GM18519 (cell line): ENCODE measurements at regions not wholly inside any gene's neighbourhood (a gene's known extent, or its start where the extent isn't known, plus 50 kb on each side); places are given as distances from the start of the nearest gene placed in this dataset.

ENCODE experiments used
- ATAC-seq: cut with Tn5 transposase; IDR thresholded peaks from one replicate; pipeline ENCODE4 v1.9.1; 2021; ENCODE audit warnings: mild to moderate bottlenecking, moderate library complexity; ENCODE audit not compliant: unreplicated experiment, low FRiP score

DNA sequence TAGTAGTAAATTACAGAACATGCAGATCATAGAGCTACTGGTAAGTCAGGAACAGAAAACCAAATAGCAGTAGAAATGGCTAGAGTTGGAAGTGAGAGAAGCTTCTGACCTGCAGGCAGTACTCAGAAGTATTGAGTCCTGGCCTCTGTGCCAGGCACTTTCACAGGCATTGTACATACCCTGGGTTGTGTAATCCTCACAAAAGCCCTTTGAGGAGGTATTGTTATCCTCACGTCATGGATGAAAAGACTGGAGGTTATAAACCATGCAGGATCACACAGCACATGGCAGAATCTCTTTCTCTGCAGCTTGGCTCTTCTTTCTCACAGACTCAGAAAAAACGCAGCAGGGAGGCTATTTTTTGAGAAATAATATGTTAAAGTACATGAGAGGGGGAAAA, 789.3 kb upstream of the FAM98A start:
- no peak for ATAC-seq

DNA sequence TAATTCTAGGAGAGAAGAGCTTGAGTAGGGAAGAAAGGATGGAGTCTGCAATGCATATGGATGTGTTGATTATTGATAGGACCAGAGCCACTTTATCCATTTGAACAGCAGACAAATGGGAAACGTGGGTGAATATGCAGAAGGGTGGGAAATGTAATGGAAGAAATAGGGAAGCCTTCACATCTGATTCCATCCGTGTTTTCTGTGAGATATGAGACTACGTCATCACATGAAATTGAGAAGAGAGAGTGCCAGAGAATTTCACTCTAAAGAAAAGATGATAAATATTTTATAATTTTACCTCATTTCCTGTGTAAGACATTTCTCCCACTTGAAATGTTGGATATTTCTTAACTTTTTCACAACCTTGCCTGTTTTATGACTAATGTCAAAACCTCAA, 788.4 kb upstream of the FAM98A start:
- no peak for ATAC-seq

DNA sequence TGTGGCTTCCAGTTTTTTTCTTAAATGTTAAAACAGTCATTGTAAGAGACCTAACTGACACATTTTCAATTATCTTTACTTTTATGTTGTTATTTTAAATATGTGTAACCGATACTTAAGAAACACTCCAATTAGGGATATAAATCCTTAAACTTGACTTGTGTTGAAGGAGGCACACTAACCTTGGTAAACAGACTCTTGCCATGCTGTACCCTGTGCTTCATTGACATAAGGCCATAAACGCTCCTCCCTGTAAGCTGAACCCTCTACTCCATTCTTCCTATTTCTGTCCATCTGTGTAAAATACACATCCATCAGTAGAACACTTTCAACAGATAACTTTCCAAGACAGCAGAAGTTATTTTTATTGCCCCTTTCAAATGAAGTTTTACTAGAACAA, 780.5 kb upstream of the FAM98A start:
- ATAC-seq: no peak

DNA sequence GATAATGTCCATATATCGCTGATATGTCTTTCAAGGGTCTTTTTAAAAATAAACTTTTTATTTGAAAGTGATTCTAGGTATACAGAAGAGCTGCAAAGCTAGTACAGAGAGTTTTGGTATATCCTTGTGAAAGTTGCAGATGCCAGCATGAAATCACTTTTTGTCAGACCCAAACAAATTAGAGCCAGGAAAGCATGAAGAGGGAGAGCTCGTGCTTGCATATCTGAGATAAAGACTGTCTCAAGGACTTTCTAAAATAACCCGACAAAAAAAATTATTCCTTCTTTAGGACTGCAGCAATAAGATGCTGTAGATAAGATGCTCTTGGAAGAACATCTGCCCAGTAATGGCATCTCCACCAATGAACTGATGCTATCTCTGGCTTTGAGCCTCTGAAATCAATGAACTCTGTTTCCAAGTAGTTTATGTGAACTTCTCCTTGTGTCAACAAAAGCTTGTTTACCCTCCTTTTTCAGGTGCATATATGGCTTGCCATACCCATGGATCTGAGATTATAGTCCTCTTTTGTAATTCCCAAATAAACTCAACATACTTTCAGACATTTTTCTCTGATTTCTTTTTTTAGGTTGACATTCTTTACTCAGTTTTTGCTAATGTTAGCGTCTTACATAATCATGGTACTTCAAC, 774.6 kb upstream of the FAM98A start:
- ATAC-seq: no peak

DNA sequence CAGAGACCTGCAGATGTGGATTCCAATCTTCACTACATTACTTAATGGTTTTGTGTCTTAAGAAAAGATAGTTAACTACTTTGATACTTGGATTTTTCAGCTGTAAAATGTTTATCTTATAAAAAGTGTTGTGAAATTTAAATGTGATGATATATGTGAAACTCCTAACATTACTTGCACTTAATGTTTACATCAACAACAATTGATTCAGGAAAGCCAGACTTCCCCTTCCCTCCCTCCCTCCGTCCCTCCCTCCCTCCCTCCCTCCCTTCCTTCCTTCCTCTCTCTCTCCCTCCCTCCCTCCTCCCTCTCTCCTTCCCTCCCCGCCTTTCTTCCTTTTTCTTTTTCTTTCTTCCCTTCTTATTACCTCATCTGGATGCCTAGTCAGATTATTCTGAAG, 773.9 kb upstream of the FAM98A start:
- no peak for ATAC-seq

DNA sequence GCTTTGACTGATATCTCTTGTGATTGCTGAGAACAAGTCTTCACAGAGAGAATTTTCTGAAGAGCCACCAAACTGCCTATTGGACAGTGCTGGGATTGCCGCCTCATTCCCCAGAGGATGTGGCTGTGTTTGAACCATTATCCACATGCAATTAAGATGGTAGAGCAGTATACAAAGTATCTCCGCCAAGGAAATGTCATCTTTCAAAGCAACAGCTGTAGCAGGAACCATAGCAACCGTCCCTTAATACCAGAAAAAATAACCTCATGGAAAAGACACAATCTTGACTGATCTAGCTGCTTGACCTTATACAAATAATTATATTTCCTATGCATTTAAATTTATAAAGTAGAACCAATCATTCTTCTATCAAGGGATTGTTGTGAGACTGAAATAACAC, 772.6 kb upstream of the FAM98A start:
- no peak for ATAC-seq

DNA sequence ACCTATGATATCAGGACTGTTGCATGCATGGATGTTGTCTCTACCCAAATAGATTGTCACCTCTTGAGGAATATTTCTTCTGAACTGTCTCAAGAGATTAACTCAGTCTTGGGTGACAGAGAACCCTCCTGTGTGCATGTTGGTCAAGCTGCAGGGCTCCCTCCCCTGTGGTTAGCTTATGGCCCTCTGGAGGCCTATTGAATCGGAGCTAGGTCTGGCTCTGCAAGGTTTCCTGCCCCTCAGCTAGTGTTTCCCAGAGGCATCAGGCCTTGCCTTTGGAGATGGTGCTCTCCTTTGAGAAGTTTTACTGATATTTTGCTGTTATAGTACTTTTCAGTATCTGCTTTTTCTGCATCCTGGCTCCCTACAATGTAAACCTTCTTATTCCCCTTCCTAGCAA, 769.2 kb upstream of the FAM98A start:
- ATAC-seq: no peak

DNA sequence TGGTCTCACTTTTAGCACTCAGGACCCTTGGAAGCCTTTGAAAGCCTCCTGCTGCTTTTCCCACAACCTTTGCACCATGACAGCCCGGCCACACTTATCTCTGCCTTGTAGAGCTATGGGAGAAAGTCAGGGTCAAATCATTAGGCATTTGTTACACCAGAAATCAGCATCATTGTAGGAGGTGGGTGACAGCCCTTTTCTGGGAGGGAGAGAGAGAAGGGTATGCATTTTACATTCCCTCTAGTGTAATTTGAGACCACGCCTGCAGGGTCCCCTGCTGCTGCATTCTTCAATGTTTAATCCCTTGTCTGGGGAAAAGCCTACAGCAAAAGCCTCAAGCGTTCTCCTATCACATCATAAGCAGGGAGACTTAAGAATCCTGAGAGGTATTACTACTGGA, 766.8 kb upstream of the FAM98A start:
- no peak for ATAC-seq

DNA sequence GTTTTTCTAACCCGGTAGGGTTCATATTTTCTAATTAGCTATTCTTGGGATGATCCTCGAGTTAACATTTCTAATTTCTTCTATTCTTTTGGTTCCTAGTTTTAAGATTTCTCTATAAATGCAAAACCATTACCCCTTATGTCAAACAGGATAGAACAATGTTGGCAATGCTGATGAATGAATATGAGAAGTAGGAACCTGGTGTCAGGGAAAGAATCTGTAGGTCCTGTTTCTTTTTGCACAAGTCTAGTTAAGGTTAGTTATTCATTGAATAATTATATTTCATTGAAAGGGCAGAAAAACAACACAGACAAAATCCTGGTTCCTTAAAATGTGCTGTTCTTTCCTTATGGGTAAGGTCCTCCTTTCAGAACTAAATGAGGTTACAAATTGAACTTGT, 766.4 kb upstream of the FAM98A start:
- ATAC-seq: no peak

DNA sequence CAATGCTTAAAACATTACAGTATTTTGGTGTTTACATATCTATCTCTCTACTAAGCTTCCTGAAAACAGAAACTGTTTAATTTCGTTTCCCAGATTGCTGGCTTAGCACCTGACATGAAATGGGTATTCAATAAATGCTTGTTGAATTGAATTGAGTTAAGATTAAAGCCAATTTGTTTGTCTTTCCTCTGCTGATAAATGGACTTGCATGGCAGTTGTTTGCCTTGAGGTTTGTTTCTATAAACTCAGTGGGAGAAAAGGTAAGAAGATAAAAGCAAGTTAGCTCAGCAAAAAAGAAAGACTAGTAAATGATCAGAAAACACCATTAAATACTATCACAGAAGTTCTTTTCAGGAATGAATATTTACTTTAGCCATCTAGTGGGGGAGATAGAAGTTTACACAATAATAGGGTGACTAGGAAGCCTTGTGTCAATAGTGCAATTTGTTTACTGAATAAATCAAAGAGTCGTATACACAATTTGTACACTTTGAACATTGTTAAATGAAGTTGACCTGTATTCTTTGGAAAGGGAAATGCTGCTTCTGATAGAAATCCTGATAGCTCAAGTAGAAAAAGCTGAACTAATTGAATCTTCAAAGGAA, 754.5 kb upstream of the FAM98A start:
- no peak for ATAC-seq

DNA sequence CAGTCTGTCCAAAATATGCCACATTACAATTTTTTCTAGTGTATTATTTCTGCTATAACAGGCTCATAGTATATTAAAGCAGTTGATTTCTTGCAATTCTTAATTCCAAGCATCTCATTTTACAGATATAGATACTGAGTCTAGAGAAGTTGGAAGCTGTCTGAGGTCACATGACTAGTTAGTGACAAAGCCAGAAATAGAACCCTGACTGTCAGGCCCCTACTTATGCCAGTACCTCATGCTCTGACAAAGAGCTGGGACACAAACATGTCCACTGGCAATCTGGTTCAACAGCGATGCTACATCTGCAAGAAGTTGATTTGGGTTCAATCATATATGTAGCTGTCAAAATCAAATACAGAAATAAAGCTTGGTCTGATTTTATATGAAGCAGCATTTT, 750.4 kb upstream of the FAM98A start:
- no peak for ATAC-seq

DNA sequence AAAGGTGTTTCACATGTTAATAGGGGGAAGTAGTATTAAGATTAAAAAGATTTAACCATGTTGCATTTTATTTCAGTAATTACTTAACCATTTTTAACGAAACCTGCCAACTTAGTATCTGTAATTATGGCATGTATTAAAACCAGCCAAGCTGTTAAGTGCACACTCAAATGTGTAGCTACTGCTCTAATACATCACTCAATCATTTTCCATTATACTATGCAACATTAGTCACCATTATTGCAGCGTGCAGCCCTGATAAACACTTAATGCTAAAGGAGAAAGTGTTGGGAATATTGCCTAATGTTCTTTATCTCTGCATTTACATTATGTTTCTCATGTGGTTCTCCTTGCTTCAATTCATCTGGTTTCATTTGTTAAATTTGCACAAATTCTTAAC, 745.9 kb upstream of the FAM98A start:
- ATAC-seq: no peak

DNA sequence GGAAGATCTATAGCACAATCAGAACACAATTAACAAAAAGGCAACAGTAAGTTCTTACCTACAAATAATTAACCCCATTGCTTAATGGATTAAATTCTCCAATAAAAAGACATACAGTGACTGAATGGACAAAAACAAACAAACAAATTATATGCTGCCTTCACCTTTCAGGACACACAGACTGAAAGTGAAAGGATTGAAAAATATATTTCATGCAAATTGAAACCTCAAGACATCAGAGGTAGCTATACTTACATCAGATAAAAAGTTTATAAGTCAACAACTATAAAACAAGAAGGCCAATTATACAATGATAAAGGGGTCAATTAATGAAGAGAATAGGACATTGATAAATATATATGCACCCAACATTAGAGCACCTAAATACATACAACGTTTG, 741.2 kb upstream of the FAM98A start:
- ATAC-seq: no peak

DNA sequence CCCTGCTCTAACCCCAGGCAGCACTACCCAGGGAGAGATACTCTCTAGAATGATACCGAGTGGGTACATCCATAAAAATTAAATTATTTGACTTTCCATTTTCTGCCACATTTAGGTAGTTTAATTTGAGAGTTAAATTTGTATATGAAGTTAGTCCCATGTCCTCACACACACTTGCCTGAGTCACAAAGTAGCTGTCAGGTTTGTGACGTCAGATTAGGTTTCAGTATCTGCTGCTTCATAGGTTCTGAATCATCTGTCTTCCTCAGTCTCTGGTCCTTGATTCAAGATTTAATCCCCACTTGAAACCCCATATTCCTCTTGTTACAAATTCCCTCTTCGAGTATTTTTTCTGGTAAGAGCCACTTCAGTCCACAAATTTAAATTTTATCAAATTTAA, 738.6 kb upstream of the FAM98A start:
- no peak for ATAC-seq

DNA sequence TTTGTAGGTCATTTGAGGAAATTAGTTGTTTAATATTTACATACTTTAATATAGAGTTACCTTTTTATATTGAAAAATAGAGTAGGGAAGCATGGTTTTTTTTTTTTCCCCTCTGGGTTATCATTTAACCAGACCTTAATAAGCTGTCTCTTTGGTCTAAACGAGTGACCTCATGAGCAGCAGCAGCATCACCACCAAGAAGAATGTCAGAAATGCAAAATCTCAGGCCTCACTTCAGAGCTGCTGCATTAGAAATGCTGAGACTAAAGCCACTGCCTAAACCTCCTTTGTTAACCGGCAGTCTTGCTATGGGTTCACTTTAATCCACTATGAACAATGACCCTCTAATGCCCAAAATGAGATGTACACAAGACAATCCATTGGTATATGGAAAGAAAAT, 733.7 kb upstream of the FAM98A start:
- no peak for ATAC-seq

DNA sequence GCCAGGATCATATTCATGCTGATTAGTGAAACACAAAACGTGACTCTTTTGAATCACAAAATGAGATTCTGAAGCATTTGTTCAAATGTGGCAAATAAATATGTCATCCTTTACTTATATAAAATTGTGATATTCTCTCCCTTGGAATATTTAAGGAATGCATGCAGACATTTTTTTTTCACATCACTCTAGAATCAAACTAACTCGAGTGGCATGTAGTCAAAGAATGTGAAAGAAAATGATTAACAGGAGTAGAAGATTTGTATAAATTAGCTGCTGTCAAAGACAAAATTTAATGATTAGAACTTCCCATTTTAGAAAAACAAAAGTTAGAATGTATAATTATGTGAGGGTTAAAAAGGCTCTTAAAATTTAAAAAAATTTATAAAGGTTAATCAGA, 721.0 kb upstream of the FAM98A start:
- no peak for ATAC-seq

DNA sequence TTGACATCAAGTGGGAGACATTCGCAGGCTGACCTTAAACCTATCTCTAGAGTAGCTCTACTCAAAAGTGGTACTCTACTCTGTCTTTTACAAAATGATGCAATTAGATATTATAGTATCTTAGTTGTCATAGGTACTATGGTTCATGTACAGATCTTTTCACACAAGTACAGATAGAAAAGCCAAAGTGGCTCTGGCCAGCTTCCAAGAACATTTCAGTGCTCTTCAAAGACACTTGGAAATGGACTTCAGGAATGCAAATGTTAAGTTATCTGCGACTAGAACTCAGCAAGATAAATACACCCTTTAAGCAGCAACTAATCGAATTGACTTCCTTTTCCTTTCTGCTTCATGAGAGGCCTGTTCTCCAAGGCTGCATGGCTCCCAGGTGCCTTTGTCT, 718.7 kb upstream of the FAM98A start:
- no peak for ATAC-seq

DNA sequence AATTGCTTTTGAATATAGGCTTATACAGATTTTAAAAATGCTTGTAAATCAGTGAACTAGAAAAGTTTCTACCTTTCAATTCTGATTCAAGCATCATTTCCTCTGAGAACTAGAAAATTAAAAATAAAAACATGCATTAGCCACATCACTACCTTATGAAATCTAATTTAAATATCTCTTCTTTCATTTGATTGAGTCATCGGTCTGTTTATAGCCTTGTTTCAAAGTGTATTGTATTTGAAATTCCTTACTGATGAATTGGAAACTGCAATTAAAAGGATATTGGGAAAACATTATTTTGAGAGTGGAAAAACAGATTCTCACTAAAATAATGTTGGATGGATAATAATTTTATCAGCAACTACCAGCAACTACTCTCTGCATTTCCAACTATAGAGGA, 717.7 kb upstream of the FAM98A start:
- no peak for ATAC-seq

DNA sequence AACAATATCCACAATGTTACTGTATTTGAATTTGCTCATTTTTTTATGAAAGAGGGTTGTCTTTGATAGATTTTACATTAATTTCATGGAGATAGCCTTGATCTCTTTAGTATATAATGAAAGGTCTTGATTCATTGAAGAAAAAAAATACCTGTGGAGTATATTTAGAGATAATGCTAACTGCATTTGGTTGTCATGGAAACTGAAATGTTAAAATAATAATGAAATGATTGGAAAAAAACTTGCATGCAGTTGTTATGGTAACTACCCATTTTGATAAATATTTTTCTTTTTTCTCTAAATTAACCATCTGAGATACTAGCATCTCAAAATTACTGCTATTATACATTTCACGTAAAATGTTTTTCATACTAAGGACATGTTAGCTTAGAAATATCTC, 712.7 kb upstream of the FAM98A start:
- no peak for ATAC-seq

DNA sequence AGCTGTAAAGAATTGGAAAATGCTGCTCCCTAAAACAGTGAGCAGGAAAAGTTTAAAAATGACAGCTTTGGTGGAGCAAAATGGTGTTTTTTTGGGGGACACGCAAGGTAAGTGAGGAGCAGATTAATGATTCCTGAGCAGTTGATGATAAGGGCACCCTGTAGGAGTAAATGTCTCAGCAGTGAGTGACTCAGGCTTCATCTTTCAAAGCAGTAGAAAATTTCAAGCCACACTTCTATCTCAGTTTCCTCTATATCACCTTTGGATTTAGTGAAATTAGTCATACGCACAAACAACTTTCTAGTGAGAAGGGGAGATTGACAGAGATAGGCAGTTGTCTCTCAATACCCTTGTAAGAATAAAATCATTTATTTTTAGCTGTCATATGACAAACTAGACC, 709.0 kb upstream of the FAM98A start:
- ATAC-seq: no peak

DNA sequence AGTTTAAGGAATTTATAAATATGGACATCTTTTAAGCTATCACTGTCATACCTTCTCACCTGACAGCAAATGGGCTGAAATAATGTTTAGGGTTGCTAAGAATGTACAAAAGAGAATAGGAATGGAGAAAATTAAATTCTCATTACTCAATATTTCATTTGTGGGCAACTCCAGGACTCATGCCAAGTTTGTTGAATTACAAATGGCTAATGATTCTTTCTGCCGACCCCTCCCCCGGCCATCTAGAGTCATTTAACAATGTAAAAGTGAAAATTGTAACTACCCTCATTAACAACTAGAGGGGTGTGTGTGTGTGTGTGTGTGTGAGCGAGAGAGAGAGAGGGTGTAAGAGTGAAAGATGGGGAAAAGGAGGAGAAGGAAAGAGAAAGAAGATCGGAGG, 708.5 kb upstream of the FAM98A start:
- ATAC-seq: no peak

DNA sequence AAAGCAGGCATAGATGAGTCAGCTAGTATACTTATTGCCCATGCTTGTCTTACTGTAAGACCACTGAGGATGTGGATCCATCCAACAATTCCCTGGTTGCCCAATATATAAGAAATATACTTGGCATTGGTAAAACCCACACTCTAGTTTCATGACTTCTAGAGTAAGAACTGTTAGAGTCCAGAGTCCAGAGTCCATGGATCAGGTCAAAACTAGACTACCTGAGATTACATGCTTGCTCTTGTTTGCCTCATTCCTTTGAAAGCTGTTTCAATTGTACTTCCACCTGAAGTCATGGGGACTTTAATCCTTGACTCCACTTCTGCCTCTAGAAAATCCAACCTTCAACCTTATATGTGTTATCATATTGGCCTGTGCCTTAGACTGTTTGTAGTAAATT, 707.6 kb upstream of the FAM98A start:
- ATAC-seq: no peak

DNA sequence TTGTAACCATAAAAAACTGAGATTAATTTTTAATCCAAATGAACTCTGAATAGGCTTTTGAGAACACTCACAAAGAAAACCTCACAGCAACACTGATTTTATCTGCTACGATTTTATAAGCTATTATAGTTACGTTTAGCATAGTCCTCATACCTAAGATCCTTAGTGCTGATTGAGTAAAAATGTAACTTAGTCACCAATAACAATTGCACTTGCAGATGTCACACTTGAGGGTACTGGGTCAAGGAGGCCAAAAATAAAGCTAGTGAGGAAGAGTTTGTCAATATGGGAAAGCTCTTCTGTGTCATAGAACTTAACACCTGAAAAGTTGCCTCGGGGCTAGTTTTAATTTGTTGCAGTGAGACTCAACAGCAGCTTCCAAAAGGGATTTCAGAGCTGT, 706.5 kb upstream of the FAM98A start:
- no peak for ATAC-seq
